Stimulated activated CD4-positive, alpha-beta T cell treated with anti-CD3 and anti-CD28 coated beads, Interleukin-15, amount 100 ng/mL, for 24 hours (primary cell): ENCODE measurements at regions not wholly inside any gene's neighbourhood (a gene's known extent, or its start where the extent isn't known, plus 50 kb on each side); places are given as distances from the start of the nearest gene placed in this dataset.
"Not testable (repeated sequence)": the region's sequence is repeated elsewhere in the genome, so short reads cannot be mapped to it uniquely, and the experiment has no call there.

ENCODE experiments used
- DNase-seq: peaks from one replicate; pipeline ENCODE4 v3.0.0-alpha.2; 2020

GRCh38 chr1:192418552-192419285 is 101.9 kb downstream of the RGS21 start:
- no peak for DNase-seq

- DNase-seq: no peak
Measured at GRCh38 chr1:192430644-192431043, 113.9 kb downstream of the RGS21 start.

DNA sequence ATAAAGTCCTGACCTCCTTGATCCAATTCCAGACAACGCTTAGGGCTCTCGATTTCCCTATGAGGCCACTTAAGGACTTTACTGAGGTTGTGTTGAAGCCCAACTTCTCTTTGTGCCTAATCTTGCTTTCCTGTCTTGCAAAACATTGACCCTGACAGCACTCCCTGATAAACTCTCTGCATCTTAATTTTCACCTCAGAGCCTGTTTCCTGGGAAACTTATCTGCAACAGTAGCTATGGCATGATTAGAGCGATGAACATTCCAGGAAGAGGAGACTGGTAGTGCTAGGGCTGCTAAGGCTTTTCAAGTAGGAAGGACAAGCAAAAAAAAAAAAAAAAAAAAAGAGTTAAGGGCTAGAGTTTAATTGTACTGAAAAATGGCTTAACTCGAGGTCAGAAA is 118.9 kb downstream of the RGS21 start:
- DNase-seq: no peak

DNA sequence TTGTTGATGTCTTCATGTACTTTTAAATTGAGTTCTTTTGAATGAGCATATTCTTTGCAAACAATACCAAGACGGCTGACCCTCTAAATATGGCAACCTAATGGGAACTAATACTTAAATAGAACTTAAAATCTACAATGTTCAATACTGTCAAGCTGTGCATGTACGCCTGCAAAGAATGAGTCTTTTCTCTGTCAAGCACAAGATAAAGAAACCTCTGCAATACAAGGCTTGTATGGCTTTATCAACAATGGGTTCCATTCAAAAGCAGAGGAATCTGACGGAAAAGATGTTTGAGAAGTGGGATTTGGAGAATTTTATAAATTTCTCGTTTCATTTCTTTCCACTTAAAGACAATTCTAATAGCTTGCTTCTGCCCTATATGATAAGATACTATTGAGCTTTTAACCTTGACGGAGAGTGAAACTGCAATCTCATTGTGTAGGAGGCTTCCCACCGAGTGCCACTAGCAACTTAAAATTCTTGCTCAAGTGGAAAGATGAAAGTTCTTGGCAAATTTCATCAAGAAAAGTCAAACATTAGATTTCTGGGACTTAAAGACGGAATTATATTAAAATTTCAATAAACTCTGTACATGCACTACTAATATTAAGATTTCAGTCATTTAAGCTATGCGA is 119.8 kb downstream of the RGS21 start:
- DNase-seq: no peak

GRCh38 chr1:192438737-192439136 is 121.9 kb downstream of the RGS21 start:
- no peak for DNase-seq

DNA sequence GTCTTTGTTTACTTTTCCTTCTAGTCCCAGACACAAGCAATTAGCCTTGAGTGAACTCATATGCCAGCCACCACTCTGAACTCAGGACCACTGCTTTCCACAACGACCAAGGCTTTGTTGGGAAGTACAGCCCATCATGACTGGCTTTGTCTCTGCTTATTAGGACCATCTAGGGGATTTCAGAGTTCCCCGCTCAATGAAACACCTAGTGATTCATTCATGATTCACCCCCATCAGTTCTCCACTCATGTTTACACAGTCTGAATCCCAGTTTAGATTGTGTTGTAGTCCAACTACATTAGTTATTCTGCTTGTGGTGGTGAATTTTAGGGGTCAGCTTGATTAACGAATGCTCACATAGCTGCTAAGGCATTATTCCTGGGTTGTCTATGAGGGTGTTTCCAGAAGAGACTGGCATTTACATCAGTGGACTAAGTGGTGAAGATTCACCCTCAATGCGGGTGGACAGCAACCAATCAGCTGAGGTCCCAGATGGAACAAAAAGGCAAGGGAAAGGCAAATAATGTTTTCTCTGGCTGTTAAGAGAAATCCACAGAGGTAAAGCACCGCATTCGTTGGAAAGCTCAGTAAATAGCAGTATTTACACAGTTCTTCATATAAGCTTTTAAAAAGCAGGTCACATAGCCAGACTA is 122.7 kb downstream of the RGS21 start:
- DNase-seq: no peak

GRCh38 chr1:192441492-192441891 is 124.7 kb downstream of the RGS21 start:
- DNase-seq: no peak

- DNase-seq: no peak
Measured at GRCh38 chr1:192442736-192443135, 125.9 kb downstream of the RGS21 start.

DNA sequence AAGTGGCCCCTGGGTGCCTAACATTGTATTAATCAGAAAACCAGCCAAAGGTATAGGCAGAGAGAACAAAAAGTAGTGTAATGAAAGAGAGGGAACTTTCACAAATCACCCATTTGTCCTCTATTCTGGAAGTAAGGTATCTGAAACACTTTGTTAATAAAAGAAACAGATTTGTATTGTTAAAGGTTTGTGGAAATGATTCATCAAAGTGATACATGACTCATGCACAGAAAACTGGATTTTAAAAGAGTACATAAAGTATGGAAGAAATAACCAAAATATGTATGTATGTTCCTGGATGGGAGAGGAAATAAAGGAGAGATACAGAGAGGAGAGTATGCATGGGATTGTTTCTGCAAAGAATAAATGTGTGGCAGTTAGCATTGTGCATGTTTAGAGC is 126.8 kb downstream of the RGS21 start:
- no peak for DNase-seq

DNA sequence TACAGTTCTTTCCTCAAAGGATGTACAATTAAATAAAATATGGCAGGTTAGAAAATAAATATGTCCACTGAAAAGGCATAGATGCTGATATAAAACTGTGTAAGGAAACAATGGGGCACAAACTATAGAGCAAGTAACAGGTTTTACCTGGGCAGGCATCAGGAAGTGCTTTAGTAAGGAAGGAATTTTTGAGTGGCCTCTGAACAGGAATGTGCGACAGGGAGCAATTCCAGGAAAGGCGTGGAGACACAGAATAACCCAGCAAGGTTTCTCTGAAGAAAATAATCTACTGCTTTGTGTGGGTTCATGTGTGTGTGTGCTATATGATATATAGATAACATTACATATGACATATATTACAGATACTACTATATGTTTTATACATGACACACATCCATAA is 128.4 kb downstream of the RGS21 start:
- no peak for DNase-seq

DNA sequence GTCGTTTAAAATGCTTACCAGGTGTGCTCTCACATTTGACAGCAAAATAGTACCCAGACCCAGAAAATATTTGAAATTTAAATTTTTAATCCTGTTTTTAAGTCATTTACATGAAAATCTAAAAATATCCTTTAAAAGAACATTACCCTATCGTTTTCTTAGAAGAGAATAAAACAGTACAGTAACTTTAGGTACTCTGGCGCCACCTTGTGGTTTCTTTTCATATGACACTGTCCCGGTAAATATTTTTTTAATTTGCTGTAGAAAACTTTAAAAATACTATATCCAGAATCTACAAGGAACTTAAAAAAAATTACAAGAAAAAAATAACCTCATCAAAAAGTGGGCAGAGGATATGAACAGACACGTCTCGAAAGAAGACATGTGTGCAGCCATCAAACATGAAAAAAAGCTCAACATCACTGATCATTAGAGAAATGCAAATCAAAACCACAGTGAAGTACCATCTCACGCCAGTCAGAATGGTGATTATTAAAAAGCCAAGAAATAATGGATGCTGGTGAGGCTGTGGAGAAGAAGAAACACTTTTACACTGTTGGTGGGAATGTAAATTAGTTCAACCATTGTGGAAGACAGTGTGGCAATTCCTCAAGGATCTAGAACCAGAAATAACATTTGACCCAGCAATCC is 129.2 kb downstream of the RGS21 start:
- DNase-seq: peak; percentile 66

DNA sequence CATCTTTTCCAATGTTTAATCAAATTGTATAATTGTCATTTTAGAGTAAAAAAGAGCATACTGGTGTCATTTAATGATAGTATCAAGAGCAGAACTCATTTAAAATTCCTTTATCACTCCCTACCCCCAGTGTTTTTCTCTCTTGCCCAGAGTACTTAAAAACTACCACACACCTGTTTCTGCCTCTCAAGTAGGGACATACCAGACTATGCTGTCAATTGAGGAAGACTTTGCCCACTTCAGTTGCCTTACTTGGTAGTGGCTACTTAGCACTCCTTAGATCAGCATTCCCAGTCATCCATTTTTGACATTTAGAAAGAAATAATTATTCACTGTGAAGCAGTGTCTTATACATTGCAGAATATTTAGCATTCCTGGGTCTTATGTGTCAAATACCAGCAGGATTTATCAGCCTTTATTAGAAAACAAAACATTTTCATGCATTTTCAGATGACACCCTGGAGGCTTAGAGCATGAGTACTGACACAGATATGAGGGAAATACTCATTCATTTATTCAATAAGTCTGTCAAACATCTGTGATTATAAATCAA is 127.5 kb upstream of the RGS1 start:
- DNase-seq: no peak

- DNase-seq: no peak
Measured at GRCh38 chr1:192453360-192453992, 122.1 kb upstream of the RGS1 start.

GRCh38 chr1:192459467-192459866 is 116.1 kb upstream of the RGS1 start:
- no peak for DNase-seq

GRCh38 chr1:192461684-192462083 is 113.9 kb upstream of the RGS1 start:
- DNase-seq: no peak

DNA sequence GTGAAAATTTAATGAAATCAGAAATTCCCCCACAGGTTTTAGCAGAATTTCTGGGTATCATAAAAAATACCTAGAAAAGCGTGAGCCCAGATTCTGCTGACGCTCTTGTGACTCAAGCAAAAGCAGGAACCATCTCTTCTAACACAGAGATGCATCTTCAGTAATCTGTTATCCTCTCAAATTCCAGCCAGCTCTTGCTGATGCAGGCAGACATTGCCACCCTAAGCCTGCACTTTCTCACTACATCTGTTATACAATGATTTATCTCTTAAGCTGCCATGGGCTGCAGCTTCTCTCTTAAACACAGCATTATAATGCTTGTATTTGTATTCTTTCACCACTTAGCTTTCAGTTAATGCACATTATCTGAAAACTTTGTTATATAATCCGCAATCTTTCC is 113.0 kb upstream of the RGS1 start:
- no peak for DNase-seq

DNA sequence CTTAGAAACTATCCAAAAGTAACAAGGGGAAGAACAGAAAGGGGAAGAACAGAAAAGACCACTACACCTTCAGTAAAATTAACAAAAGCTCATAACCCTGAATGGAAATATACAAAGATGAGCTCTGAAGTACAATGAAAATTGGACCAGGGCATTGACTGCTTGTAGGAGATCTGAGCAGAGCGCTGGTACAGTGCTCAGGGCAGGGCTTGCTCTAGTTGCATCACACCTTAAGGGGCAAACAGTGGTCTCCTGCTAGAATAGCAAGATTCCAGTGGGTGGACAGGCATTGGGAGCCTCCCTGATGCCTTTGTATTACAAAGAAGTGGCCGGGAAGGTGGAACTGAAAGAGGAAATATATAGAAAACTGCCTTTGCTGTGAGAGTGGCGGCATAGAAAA is 111.9 kb upstream of the RGS1 start:
- DNase-seq: no peak

- DNase-seq: not testable (repeated sequence)
Measured at GRCh38 chr1:192465221-192465620, 110.4 kb upstream of the RGS1 start.

DNA sequence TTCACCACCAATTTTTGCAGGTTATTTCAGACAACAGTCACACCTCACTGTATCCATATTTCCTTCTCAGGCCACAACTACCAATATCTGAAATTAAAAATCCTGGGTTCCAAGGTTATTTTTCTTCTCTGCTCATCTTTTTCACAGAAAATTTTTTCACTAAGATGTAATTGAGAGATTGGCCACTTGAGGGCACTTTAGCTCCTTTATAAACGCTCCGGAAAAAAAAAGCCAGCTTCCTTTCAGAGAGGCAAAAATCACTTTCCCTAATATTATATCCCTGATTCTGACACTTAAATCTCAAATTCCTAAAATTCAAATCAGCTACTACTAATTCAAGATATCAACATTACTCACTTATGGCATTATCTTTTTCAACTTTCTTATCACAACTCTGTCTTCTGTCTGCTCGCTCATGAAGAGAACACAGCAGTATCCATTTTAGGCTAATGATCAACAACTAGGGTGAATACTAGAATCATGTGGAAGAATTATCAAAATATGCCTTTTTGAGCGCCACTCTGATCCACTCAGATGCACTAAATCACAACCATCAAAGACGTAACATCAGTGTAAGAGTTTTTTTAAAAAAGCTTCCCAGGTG is 101.4 kb upstream of the RGS1 start:
- DNase-seq: no peak

- DNase-seq: no peak
Measured at GRCh38 chr1:192475329-192475728, 100.2 kb upstream of the RGS1 start.

- no peak for DNase-seq
Measured at GRCh38 chr1:192475970-192476369, 99.6 kb upstream of the RGS1 start.

- DNase-seq: peak; percentile 11
Measured at GRCh38 chr1:192476802-192477298, 98.7 kb upstream of the RGS1 start.
